K562 (cell line): ENCODE measurements at regions not wholly inside any gene's neighbourhood (a gene's known extent, or its start where the extent isn't known, plus 50 kb on each side); places are given as distances from the start of the nearest gene placed in this dataset.

Source experiments
- ATAC-seq: fragments of 200-7000 bp; cut with Tn5 transposase; 3 replicates; pipeline ENCODE4 v1.9.1; 2020; ENCODE audit warnings: moderate library complexity
- BruUV-seq: library from RNA; stranded (reverse); fragments of 400-500 nt; replicated peaks from 2 replicates; lab custom pipeline; 2021; lab: Mats Ljungman, UMichigan
- CTCF ChIA-PET: fragments of 300-600 bp; formaldehyde crosslinking; extraction: SDS; loops from one replicate; lab custom pipeline; 2021; ENCODE audit warnings: low intra/inter-chr PET ratio; lab: Yijun Ruan, JAX
- POLR2A ChIA-PET: fragments of 300-600, 350-650 bp; sonication (Branson Sonifier 250); formaldehyde crosslinking; extraction: SDS; loops from one replicate; lab custom pipeline; 2021; ENCODE audit warnings: antibody characterized with exemption, inconsistent platforms; lab: Yijun Ruan, JAX
- DNase-seq, 4 experiments: peaks; one replicate each; pipeline versions ENCODE4 v3.0.0 to v3.0.0-alpha.2; 2011 to 2018; ENCODE audit warnings: low spot score in 3 of 4, mixed read lengths in 3 of 4; ENCODE audit errors: extremely low read depth in 1 of 4
- FAIRE-seq: peaks from 2 replicates; lab custom pipeline; 2011; peaks lifted over from hg19 to GRCh38; lab: Jason Lieb, UNC
- H2AFZ ChIP-seq: 2 replicates; pipeline ENCODE4 v1.6.0; 2011; ENCODE audit warnings: low read depth, low read length, control low read depth, inconsistent platforms
- H3K27ac ChIP-seq: fragments of 200-600 bp; 3 replicates; pipeline ENCODE4 v1.8.0; 2011; ENCODE audit warnings: low read depth, mild to moderate bottlenecking, control low read depth, inconsistent platforms, low read length, moderate library complexity, mixed read lengths; ENCODE audit errors: extremely low read depth
- H3K27me3 ChIP-seq, 2 experiments: fragments of 300-600 bp in 1 of 2; 2 replicates in 1 of 2; 3 replicates in 1 of 2; pipeline versions ENCODE4 v1.6.0 to v1.8.0; 2011; ENCODE audit warnings: inconsistent platforms in 2 of 2, low read length in 2 of 2, mild to moderate bottlenecking in 1 of 2, mixed read lengths in 1 of 2, moderate library complexity in 1 of 2; ENCODE audit not compliant: control insufficient read depth in 2 of 2, insufficient read depth in 2 of 2
- H3K36me3 ChIP-seq: fragments of 300-600 bp; 3 replicates; pipeline ENCODE4 v1.8.0; 2011; ENCODE audit warnings: mild to moderate bottlenecking, low read length, inconsistent platforms; ENCODE audit not compliant: control insufficient read depth, insufficient read depth
- H3K4me1 ChIP-seq, 2 experiments: fragments of 200-600 bp in 1 of 2; replicated peaks in 1 of 2; 2 replicates in 1 of 2; 3 replicates in 1 of 2; pipeline versions ENCODE4 v1.5.1 to v1.8.0; 2011; ENCODE audit warnings: inconsistent platforms in 2 of 2, low read length in 2 of 2, mild to moderate bottlenecking in 1 of 2, mixed read lengths in 1 of 2, moderate library complexity in 1 of 2; ENCODE audit not compliant: control insufficient read depth in 2 of 2, insufficient read depth in 2 of 2
- H3K4me2 ChIP-seq: 2 replicates; pipeline ENCODE4 v1.6.1; 2011; ENCODE audit warnings: low read length, control low read depth, inconsistent platforms, mixed read lengths; ENCODE audit not compliant: insufficient read depth
- H3K4me3 ChIP-seq: fragments of 200-600 bp; sonication (generic), shearing (Covaris generic); 2 replicates; pipeline ENCODE4 v1.5.1; 2016; ENCODE audit warnings: control low read depth, inconsistent platforms
- H3K79me2 ChIP-seq: fragments of 200-600 bp; 3 replicates; pipeline ENCODE4 v1.8.0; 2011; ENCODE audit warnings: low read length, inconsistent platforms; ENCODE audit not compliant: control insufficient read depth, insufficient read depth
- H3K9ac ChIP-seq, 2 experiments: 2 replicates each; pipeline versions ENCODE4 v1.6.0 to v1.6.1; 2011; ENCODE audit warnings: low read depth in 2 of 2, low read length in 2 of 2, control low read depth in 1 of 2, inconsistent platforms in 1 of 2, mild to moderate bottlenecking in 1 of 2, mixed read lengths in 1 of 2; ENCODE audit not compliant: insufficient read depth in 1 of 2
- H3K9me1 ChIP-seq: one replicate; pipeline ENCODE4 v1.6.0; 2011; ENCODE audit warnings: inconsistent platforms, mild to moderate bottlenecking, low read length, moderate library complexity; ENCODE audit not compliant: control insufficient read depth, insufficient read depth
- H3K9me3 ChIP-seq: replicated peaks from 2 replicates; pipeline ENCODE4 v1.5.1; 2011; ENCODE audit warnings: low read depth, low read length, inconsistent platforms; ENCODE audit not compliant: control insufficient read depth, insufficient read depth
- H4K20me1 ChIP-seq: replicated peaks from 2 replicates; pipeline ENCODE4 v1.6.1; 2011; ENCODE audit warnings: low read length, inconsistent platforms, mixed read lengths; ENCODE audit not compliant: control insufficient read depth, insufficient read depth
- ESRRA ChIP-seq: fragments of 450-650 bp; IDR thresholded peaks from 2 replicates; pipeline ENCODE4 v1.6.1; 2014; ENCODE audit warnings: low read depth, mild to moderate bottlenecking, moderate library complexity, borderline replicate concordance
- NCOA4 ChIP-seq: fragments of 450-650 bp; IDR thresholded peaks from 2 replicates; pipeline ENCODE4 v1.6.1; 2018; ENCODE audit warnings: mild to moderate bottlenecking; ENCODE audit not compliant: partially characterized antibody
- NCOR1 ChIP-seq: fragments of 450-650 bp; IDR thresholded peaks from 2 replicates; pipeline ENCODE4 v1.6.1; 2016; ENCODE audit warnings: mild to moderate bottlenecking, moderate library complexity
- NONO ChIP-seq, 2 experiments: fragments of 200-400 bp in 1 of 2; fragments of 450-650 bp in 1 of 2; formaldehyde crosslinking in 1 of 2; IDR thresholded peaks; 2 replicates each; pipeline ENCODE4 v1.6.1; 2017; ENCODE audit warnings: low read depth in 2 of 2, mild to moderate bottlenecking in 2 of 2, moderate library complexity in 2 of 2, low read length in 1 of 2
- NR1H2 ChIP-seq: sonication (generic); formaldehyde crosslinking; IDR thresholded peaks from 2 replicates; pipeline ENCODE4 v1.4.0; 2020; ENCODE audit warnings: mild to moderate bottlenecking, missing genetic modification reagents
- SNRNP70 ChIP-seq: fragments of 200-400 bp; formaldehyde crosslinking; optimal IDR thresholded peaks from 2 replicates; pipeline ENCODE3; 2017; ENCODE audit warnings: low read depth, low read length
- YY1 ChIP-seq, 3 experiments: IDR thresholded peaks; 2 replicates each; pipeline ENCODE4 v1.6.1; 2011; ENCODE audit warnings: low read length in 2 of 3, mild to moderate bottlenecking in 2 of 3, moderate library complexity in 2 of 3, borderline replicate concordance in 1 of 3, control low read depth in 1 of 3, low read depth in 1 of 3; ENCODE audit not compliant: insufficient read depth in 3 of 3, insufficient replicate concordance in 2 of 3, control insufficient read depth in 1 of 3, insufficient read length in 1 of 3; ENCODE audit errors: extremely low read depth in 1 of 3
- ZNF165 ChIP-seq: fragments of 250-450 bp; sonication (Bioruptor Pico); IDR thresholded peaks from 2 replicates; pipeline ENCODE4 v1.4.0; 2020; ENCODE audit warnings: borderline replicate concordance
- ZNF280B ChIP-seq: fragments of 250-450 bp; sonication (Bioruptor Pico); IDR thresholded peaks from 2 replicates; pipeline ENCODE4 v1.5.1; 2021; ENCODE audit warnings: mild to moderate bottlenecking
- ZNF57 ChIP-seq: fragments of 450-650 bp; formaldehyde crosslinking; IDR thresholded peaks from 2 replicates; pipeline ENCODE4 v1.4.0; 2020; ENCODE audit warnings: mild to moderate bottlenecking, moderate library complexity
- WGBS: fragments of 100-300 bp; shearing (Covaris generic); methylation state at CpG from one replicate; pipeline ENCODE4 v1.1.6; 2016; ENCODE audit warnings: low coverage, mixed read lengths; ENCODE audit not compliant: insufficient coverage; ENCODE audit errors: missing lambda C conversion rate; 5-methylcytosine and 5-hydroxymethylcytosine counted together
- in situ Hi-C: fragments of 300-500 bp; cut with MboI; formaldehyde crosslinking; loops from 4 replicates; pipeline ENCODE4 v1.15.0; 2018; ENCODE audit warnings: inconsistent platforms, mixed read lengths
- intact Hi-C: fragments of 100-400 bp; cut with micrococcal nuclease; formaldehyde crosslinking; loops from 2 replicates; pipeline ENCODE4 v1.14.2; 2022
- TF ChIP-seq, protein P1 (sequence below): fragments of 450-650 bp; conservative IDR thresholded peaks from 2 replicates; pipeline ENCODE4 v1.6.1; 2016; ENCODE audit warnings: missing genetic modification characterization, low read depth, mild to moderate bottlenecking, control low read depth, missing compliant biosample characterization
- TF ChIP-seq, protein P2 (sequence below): fragments of 250-450 bp; sonication (Bioruptor Pico); IDR thresholded peaks from 2 replicates; pipeline ENCODE4 v1.4.0; 2020; ENCODE audit warnings: mild to moderate bottlenecking, moderate library complexity

GRCh38 chr14:101501858-101502615 lies 59.3 kb upstream of the DIO3 start:
- Histone ChIP-seq H2AFZ (no peak overlapping the region), H3K4me1 (no peaks in the 10 kb centered on the region; a peak in 1 of 5 replicates), H3K79me2 (no peaks in the 10 kb centered on the region), H4K20me1 (no peaks in the 10 kb centered on the region), H3K4me2 (no peak overlapping the region), H3K4me3 (no peak overlapping the region), H3K27me3 (peaks cover 4 to 89% of the 10 kb centered on the region in 2 experiments), H3K9me1 (no peaks in the 10 kb centered on the region), H3K9ac (no peak overlapping the region), H3K36me3 (no peaks in the 10 kb centered on the region), H3K27ac (no peak overlapping the region), H3K9me3 (no peaks in the 10 kb centered on the region)
- DNase-seq (no peak), ATAC-seq (no peak), FAIRE-seq (no peak)
- BruUV-seq: no TSS peak
- ChIA-PET CTCF (no interaction called here), POLR2A (interaction anchor here (0.6 kb wide), 1 partner anchor 414 kb away, joined by 3 read pairs; no protein-coding TSS in a partner anchor)
- intact Hi-C loops (no loop called here), in situ Hi-C loops (no loop called here)
- 0% methylated on average over 9 of the region's 15 CpGs for WGBS
- no peak for TF ChIP-seq NONO (IDR thresholded peaks at IDR 0.05; ENCODE audit: low read depth in 2 of 2, low read length in 1 of 2)
- no peak for TF ChIP-seq ESRRA
- TF ChIP-seq ZNF165: no peak
- TF ChIP-seq NR1H2 (CRISPR knock-in tag): no peak
- TF ChIP-seq ZNF57 (CRISPR knock-in tag): no peak
- no peak for TF ChIP-seq YY1 (IDR thresholded peaks at IDR 0.05; ENCODE audit: borderline replicate concordance in 1 of 3, control insufficient read depth in 1 of 3, extremely low read depth in 1 of 3, insufficient read depth in 3 of 3, insufficient read length in 1 of 3, insufficient replicate concordance in 2 of 3, low read depth in 1 of 3, low read length in 2 of 3)
- no peak for TF ChIP-seq ZNF280B
- TF ChIP-seq SNRNP70: no peak
- TF ChIP-seq, protein P1, sequence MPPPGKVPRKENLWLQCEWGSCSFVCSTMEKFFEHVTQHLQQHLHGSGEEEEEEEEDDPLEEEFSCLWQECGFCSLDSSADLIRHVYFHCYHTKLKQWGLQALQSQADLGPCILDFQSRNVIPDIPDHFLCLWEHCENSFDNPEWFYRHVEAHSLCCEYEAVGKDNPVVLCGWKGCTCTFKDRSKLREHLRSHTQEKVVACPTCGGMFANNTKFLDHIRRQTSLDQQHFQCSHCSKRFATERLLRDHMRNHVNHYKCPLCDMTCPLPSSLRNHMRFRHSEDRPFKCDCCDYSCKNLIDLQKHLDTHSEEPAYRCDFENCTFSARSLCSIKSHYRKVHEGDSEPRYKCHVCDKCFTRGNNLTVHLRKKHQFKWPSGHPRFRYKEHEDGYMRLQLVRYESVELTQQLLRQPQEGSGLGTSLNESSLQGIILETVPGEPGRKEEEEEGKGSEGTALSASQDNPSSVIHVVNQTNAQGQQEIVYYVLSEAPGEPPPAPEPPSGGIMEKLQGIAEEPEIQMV (tag): no peak
- no peak for TF ChIP-seq NCOA4
- TF ChIP-seq NCOR1: no peak
- TF ChIP-seq, protein P2, sequence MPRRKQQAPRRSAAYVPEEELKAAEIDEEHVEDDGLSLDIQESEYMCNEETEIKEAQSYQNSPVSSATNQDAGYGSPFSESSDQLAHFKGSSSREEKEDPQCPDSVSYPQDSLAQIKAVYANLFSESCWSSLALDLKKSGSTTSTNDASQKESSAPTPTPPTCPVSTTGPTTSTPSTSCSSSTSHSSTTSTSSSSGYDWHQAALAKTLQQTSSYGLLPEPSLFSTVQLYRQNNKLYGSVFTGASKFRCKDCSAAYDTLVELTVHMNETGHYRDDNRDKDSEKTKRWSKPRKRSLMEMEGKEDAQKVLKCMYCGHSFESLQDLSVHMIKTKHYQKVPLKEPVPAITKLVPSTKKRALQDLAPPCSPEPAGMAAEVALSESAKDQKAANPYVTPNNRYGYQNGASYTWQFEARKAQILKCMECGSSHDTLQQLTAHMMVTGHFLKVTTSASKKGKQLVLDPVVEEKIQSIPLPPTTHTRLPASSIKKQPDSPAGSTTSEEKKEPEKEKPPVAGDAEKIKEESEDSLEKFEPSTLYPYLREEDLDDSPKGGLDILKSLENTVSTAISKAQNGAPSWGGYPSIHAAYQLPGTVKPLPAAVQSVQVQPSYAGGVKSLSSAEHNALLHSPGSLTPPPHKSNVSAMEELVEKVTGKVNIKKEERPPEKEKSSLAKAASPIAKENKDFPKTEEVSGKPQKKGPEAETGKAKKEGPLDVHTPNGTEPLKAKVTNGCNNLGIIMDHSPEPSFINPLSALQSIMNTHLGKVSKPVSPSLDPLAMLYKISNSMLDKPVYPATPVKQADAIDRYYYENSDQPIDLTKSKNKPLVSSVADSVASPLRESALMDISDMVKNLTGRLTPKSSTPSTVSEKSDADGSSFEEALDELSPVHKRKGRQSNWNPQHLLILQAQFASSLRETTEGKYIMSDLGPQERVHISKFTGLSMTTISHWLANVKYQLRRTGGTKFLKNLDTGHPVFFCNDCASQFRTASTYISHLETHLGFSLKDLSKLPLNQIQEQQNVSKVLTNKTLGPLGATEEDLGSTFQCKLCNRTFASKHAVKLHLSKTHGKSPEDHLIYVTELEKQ (CRISPR knock-in tag): no peak
